AG09309 (cell line): ENCODE measurements at regions not wholly inside any gene's neighbourhood (a gene's known extent, or its start where the extent isn't known, plus 50 kb on each side); places are given as distances from the start of the nearest gene placed in this dataset.
"Not testable (repeated sequence)": the region's sequence is repeated elsewhere in the genome, so short reads cannot be mapped to it uniquely, and the experiment has no call there.

Source experiments
- DNase-seq: peaks from one replicate; pipeline ENCODE4 v3.0.0-alpha.2; 2010; ENCODE audit warnings: low read depth
- H3K4me3 ChIP-seq: 2 replicates; pipeline ENCODE4 v1.5.1; 2011; ENCODE audit warnings: mild to moderate bottlenecking, low read depth, low read length, moderate library complexity; ENCODE audit not compliant: control insufficient read depth
- CTCF ChIP-seq: IDR thresholded peaks from 2 replicates; pipeline ENCODE4 v1.5.1; 2011; ENCODE audit warnings: mild to moderate bottlenecking, low read depth, low read length, inconsistent platforms; ENCODE audit not compliant: insufficient read depth, control insufficient read depth; ENCODE audit errors: missing control alignments

GRCh38 chr1:238913210-238913609 is 473.2 kb upstream of the CHRM3 start:
- no peak for DNase-seq

GRCh38 chr1:238912148-238912547 is 474.2 kb upstream of the CHRM3 start:
- no peak overlapping the region for H3K4me3 ChIP-seq
- DNase-seq, result no peak
- no peak for TF ChIP-seq CTCF

More at GRCh38 chr1:238913210-238913609, 473.2 kb upstream of the CHRM3 start:
- no peak overlapping the region for H3K4me3 ChIP-seq
- TF ChIP-seq CTCF, result no peak

DNA sequence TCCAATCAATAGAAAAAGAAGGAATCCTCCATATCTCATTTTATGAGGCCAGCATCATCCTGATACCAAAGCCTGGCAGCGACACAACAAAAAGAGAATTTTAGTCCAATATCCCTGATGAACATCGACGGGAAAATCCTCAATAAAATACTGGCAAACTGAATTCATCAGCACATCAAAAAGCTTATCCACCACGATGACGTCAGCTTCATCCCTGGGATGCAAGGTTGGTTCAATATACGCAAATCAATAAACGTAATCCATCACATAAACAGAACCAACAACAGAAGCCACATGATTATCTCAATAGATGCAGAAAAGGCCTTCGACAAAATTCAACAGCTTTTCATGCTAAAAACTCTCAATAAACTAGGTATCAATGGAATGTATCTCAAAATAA is 483.6 kb upstream of the CHRM3 start:
- not testable (repeated sequence) for H3K4me3 ChIP-seq, DNase-seq

GRCh38 chr1:238900334-238900865 is 486.0 kb upstream of the CHRM3 start:
- no peak for TF ChIP-seq CTCF
- no peak overlapping the region for H3K4me3 ChIP-seq
- DNase-seq, result no peak

- TF ChIP-seq CTCF, result no peak
- no peak for DNase-seq
- no peak overlapping the region for H3K4me3 ChIP-seq
Measured at GRCh38 chr1:238898856-238899255, 487.5 kb upstream of the CHRM3 start.

- no peak for DNase-seq
- H3K4me3 ChIP-seq, result no peak overlapping the region
- TF ChIP-seq CTCF, result no peak
Measured at GRCh38 chr1:238895911-238896310, 490.5 kb upstream of the CHRM3 start.

- no peak for TF ChIP-seq CTCF
Measured at GRCh38 chr1:238892612-238893011, 493.8 kb upstream of the CHRM3 start.

More at GRCh38 chr1:238892612-238893011, 493.8 kb upstream of the CHRM3 start:
- no peak for DNase-seq
- no peak overlapping the region for H3K4me3 ChIP-seq
